ENCODE measurements at regions not wholly inside any gene's neighbourhood (a gene's known extent, or its start where the extent isn't known, plus 50 kb on each side); places are given as distances from the start of the nearest gene placed in this dataset.

GRCh38 chr6:133641104-133641503 is 247.8 kb upstream of the TCF21 start:
- Histone ChIP-seq H3K9ac (ENCODE audit: insufficient read length, low read depth) (no peak overlapping the region), H3K36me3 (ENCODE audit: insufficient read depth, insufficient read length, low read length) (no peaks in the 10 kb centered on the region), H3K4me1 (ENCODE audit: insufficient read depth, insufficient read length) (no peaks in the 10 kb centered on the region), H3K4me3 (ENCODE audit: insufficient read length, low read depth) (no peak overlapping the region), H3K9me3 (ENCODE audit: insufficient read depth, low read length) (peaks cover 6% of the 10 kb centered on the region; the same call in 1 of the 2 replicates), H3K27me3 (ENCODE audit: insufficient read depth, insufficient read length) (no peaks in the 10 kb centered on the region)
- no peak for TF ChIP-seq SUZ12 (IDR thresholded peaks at IDR 0.05; ENCODE audit: extremely low read depth, insufficient read depth, insufficient read length)
- TF ChIP-seq ZNF274 (IDR thresholded peaks at IDR 0.05; ENCODE audit: low read depth, low read length), result no peak
- no peak for TF ChIP-seq YY1 (IDR thresholded peaks at IDR 0.05; ENCODE audit: insufficient read depth, insufficient read length)
- DNase-seq (ENCODE audit: low read depth, low spot score), result no peak

GRCh38 chr6:133644548-133644891 is 244.4 kb upstream of the TCF21 start:
- no peaks in the 10 kb centered on the region for H3K27me3 ChIP-seq (ENCODE audit: insufficient read depth, insufficient read length)
- no peak overlapping the region for H3K4me3 ChIP-seq (ENCODE audit: insufficient read length, low read depth)
- no peaks in the 10 kb centered on the region for H3K4me1 ChIP-seq (ENCODE audit: insufficient read depth, insufficient read length)
- no peaks in the 10 kb centered on the region for H3K9me3 ChIP-seq (ENCODE audit: insufficient read depth, low read length)
- TF ChIP-seq ZNF274 (IDR thresholded peaks at IDR 0.05; ENCODE audit: low read depth, low read length), result no peak
- no peak for TF ChIP-seq YY1 (IDR thresholded peaks at IDR 0.05; ENCODE audit: insufficient read depth, insufficient read length)
- TF ChIP-seq SUZ12 (IDR thresholded peaks at IDR 0.05; ENCODE audit: extremely low read depth, insufficient read depth, insufficient read length), result no peak
- no peaks in the 10 kb centered on the region for H3K36me3 ChIP-seq (ENCODE audit: insufficient read depth, insufficient read length, low read length)
- no peak for DNase-seq (ENCODE audit: low read depth, low spot score)
- H3K9ac ChIP-seq (ENCODE audit: insufficient read length, low read depth), result no peak overlapping the region

DNA sequence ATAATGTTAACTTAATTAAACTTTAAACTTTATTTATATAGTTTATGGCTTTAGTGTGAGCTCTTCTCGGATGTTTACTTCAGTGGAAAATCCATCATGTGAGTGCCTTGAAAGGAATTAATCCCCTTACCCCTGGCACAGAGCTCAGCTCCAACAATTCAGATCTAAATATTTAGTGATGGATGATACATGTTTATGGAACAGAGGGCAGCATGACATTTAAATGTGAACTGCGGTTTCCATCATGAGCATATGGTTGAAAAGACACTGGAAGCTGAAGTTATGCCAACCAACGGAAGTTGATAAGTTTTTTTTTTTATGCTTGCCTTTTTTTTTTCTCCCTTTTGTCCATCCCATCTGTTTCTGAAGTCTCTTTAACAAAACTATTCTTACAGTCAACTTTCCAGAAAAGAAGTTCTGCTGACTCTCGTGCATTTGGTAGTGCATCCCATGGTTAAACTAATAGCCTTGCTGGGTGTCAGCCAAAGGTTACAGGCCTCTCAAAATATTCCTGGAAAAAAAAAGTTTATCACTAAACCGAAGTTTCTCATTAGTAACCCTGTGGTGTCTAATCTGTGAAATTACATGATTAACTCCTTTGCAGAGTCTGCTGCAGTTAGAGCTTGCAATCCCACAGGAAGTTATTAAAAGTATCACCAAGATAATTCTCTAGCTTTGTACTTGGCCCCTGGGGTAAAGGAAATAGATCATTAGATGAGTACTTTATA is 243.9 kb upstream of the TCF21 start:
- no peaks in the 10 kb centered on the region for H3K27me3 ChIP-seq (ENCODE audit: insufficient read depth, insufficient read length)
- no peak overlapping the region for H3K9ac ChIP-seq (ENCODE audit: insufficient read length, low read depth)
- TF ChIP-seq ZNF274 (IDR thresholded peaks at IDR 0.05; ENCODE audit: low read depth, low read length) (no peak), YY1 (IDR thresholded peaks at IDR 0.05; ENCODE audit: insufficient read depth, insufficient read length) (no peak), SUZ12 (IDR thresholded peaks at IDR 0.05; ENCODE audit: extremely low read depth, insufficient read depth, insufficient read length) (no peak)
- H3K4me1 ChIP-seq (ENCODE audit: insufficient read depth, insufficient read length), result no peaks in the 10 kb centered on the region
- H3K36me3 ChIP-seq (ENCODE audit: insufficient read depth, insufficient read length, low read length), result no peaks in the 10 kb centered on the region
- no peak for DNase-seq (ENCODE audit: low read depth, low spot score)
- no peak overlapping the region for H3K4me3 ChIP-seq (ENCODE audit: insufficient read length, low read depth)
- H3K9me3 ChIP-seq (ENCODE audit: insufficient read depth, low read length), result no peaks in the 10 kb centered on the region

- DNase-seq (ENCODE audit: low read depth, low spot score), result no peak
These were observed 242.8 kb upstream of the TCF21 start for GRCh38 chr6:133645966-133646740.

GRCh38 chr6:133648581-133648980 is 240.3 kb upstream of the TCF21 start:
- TF ChIP-seq ZNF274 (IDR thresholded peaks at IDR 0.05; ENCODE audit: low read depth, low read length) (no peak), SUZ12 (IDR thresholded peaks at IDR 0.05; ENCODE audit: extremely low read depth, insufficient read depth, insufficient read length) (no peak), YY1 (IDR thresholded peaks at IDR 0.05; ENCODE audit: insufficient read depth, insufficient read length) (no peak)
- no peaks in the 10 kb centered on the region for H3K27me3 ChIP-seq (ENCODE audit: insufficient read depth, insufficient read length)
- H3K9me3 ChIP-seq (ENCODE audit: insufficient read depth, low read length), result no peaks in the 10 kb centered on the region

More at GRCh38 chr6:133645966-133646740, 242.8 kb upstream of the TCF21 start:
- TF ChIP-seq ZNF274 (IDR thresholded peaks at IDR 0.05; ENCODE audit: low read depth, low read length) (no peak), YY1 (IDR thresholded peaks at IDR 0.05; ENCODE audit: insufficient read depth, insufficient read length) (no peak), SUZ12 (IDR thresholded peaks at IDR 0.05; ENCODE audit: extremely low read depth, insufficient read depth, insufficient read length) (no peak)
- no peaks in the 10 kb centered on the region for H3K36me3 ChIP-seq (ENCODE audit: insufficient read depth, insufficient read length, low read length)
- H3K27me3 ChIP-seq (ENCODE audit: insufficient read depth, insufficient read length), result no peaks in the 10 kb centered on the region
- H3K9ac ChIP-seq (ENCODE audit: insufficient read length, low read depth), result no peak overlapping the region
- no peak overlapping the region for H3K4me3 ChIP-seq (ENCODE audit: insufficient read length, low read depth)
- no peaks in the 10 kb centered on the region for H3K9me3 ChIP-seq (ENCODE audit: insufficient read depth, low read length)
- H3K4me1 ChIP-seq (ENCODE audit: insufficient read depth, insufficient read length), result no peaks in the 10 kb centered on the region

GRCh38 chr6:133671376-133671775 is 217.5 kb upstream of the TCF21 start:
- Histone ChIP-seq H3K27me3 (ENCODE audit: insufficient read depth, insufficient read length) (no peaks in the 10 kb centered on the region), H3K36me3 (ENCODE audit: insufficient read depth, insufficient read length, low read length) (no peaks in the 10 kb centered on the region), H3K9ac (ENCODE audit: insufficient read length, low read depth) (no peak overlapping the region), H3K9me3 (ENCODE audit: insufficient read depth, low read length) (no peaks in the 10 kb centered on the region), H3K4me1 (ENCODE audit: insufficient read depth, insufficient read length) (no peaks in the 10 kb centered on the region), H3K4me3 (ENCODE audit: insufficient read length, low read depth) (no peak overlapping the region)
- DNase-seq (ENCODE audit: low read depth, low spot score), result no peak
- TF ChIP-seq SUZ12 (IDR thresholded peaks at IDR 0.05; ENCODE audit: extremely low read depth, insufficient read depth, insufficient read length) (no peak), ZNF274 (IDR thresholded peaks at IDR 0.05; ENCODE audit: low read depth, low read length) (no peak), YY1 (IDR thresholded peaks at IDR 0.05; ENCODE audit: insufficient read depth, insufficient read length) (no peak)

More at GRCh38 chr6:133648581-133648980, 240.3 kb upstream of the TCF21 start:
- Histone ChIP-seq H3K4me3 (ENCODE audit: insufficient read length, low read depth) (no peak overlapping the region), H3K4me1 (ENCODE audit: insufficient read depth, insufficient read length) (no peaks in the 10 kb centered on the region), H3K9ac (ENCODE audit: insufficient read length, low read depth) (no peak overlapping the region), H3K36me3 (ENCODE audit: insufficient read depth, insufficient read length, low read length) (no peaks in the 10 kb centered on the region)
- no peak for DNase-seq (ENCODE audit: low read depth, low spot score)

- Histone ChIP-seq H3K9ac (ENCODE audit: insufficient read length, low read depth) (no peak overlapping the region), H3K36me3 (ENCODE audit: insufficient read depth, insufficient read length, low read length) (no peaks in the 10 kb centered on the region)
These were observed 215.9 kb upstream of the TCF21 start for GRCh38 chr6:133673056-133673455.

More at GRCh38 chr6:133673056-133673455, 215.9 kb upstream of the TCF21 start:
- Histone ChIP-seq H3K4me3 (ENCODE audit: insufficient read length, low read depth) (no peak overlapping the region), H3K27me3 (ENCODE audit: insufficient read depth, insufficient read length) (no peaks in the 10 kb centered on the region), H3K9me3 (ENCODE audit: insufficient read depth, low read length) (no peaks in the 10 kb centered on the region), H3K4me1 (ENCODE audit: insufficient read depth, insufficient read length) (no peaks in the 10 kb centered on the region)
- no peak for TF ChIP-seq ZNF274 (IDR thresholded peaks at IDR 0.05; ENCODE audit: low read depth, low read length)
- no peak for TF ChIP-seq SUZ12 (IDR thresholded peaks at IDR 0.05; ENCODE audit: extremely low read depth, insufficient read depth, insufficient read length)
- no peak for TF ChIP-seq YY1 (IDR thresholded peaks at IDR 0.05; ENCODE audit: insufficient read depth, insufficient read length)
- DNase-seq (ENCODE audit: low read depth, low spot score), result no peak
